NCI-H2029 treated with DMSO at 0.1 percent for 48 hours (cell line): ENCODE measurements at regions not wholly inside any gene's neighbourhood (a gene's known extent, or its start where the extent isn't known, plus 50 kb on each side); places are given as distances from the start of the nearest gene placed in this dataset.

Experiments used
- DNase-seq: peaks from one replicate; lab custom pipeline; 2025; lab: John Stamatoyannopoulos, UW

DNA sequence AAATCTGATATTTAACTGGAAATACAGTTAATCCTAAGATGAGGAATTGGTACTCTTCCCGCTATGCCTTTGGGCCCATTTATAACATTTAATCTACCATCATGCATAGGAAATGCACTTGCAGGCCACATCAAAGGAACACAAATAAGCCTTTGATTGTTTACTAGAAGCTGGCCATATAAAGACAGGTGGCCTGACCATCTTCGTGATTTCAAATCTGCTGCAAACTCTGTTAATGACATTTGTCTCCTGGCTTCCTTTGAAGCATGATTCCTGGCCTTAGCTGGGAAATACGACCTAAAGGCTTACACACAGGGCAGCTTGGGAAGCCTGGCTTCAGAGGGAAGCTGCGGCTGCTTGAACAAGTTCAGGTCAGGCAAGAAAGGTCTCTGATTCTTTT is 552.1 kb downstream of the CDH26 start:
- no peak for DNase-seq

DNA sequence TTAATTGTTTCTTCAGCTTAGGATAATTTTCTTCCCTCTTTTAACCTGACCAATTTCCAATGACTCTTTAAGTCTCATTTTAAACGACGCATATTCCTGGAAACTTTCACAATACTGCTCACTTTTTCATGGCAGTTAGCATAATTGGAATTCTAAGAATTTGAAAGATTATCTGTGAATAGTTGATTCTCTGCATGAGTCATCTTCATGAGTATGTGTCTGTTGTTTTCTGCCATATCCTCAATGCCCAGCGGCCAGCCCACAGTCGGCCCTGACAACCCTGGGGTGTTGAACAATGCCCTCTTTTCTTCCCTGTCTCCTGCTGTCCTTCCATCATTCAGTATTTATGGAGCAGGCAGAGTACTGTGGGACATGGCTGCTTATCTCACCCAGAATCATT is 554.2 kb downstream of the CDH26 start:
- no peak for DNase-seq

DNA sequence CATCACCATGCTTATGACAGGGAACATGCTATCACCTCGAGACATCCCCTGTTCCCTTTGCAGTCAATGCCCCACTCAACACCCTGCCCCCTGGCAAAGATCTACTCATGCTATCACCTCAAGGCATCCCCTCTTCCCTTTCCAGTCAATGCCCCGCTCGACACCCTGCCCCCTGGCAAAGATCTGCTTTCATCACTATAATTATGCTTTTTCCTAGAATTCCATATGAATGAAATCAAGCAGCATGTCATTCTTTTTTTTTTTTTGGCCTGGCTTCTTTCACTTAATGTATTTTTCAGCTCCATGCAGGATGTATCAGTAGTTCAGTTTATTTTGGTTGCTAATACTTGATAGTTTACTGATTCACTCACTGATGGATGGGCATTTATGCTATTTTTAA is 554.9 kb downstream of the CDH26 start:
- DNase-seq = no peak

DNA sequence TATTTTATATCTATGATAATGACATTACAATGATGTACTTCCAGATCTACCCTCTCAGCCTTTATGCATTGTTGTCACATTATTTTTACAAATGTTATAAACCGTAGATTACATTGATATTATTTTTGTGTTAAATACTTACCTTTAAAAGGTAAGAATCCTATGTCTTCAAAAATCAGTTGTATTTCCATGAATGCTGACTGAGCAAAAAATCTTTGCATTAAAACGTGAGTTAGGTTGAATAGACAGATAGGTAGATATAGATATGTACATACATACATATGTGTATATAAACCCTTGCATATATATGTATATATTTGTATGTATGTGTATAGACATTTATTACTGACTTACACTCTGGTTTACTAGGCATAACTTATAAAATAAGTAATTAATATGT is 558.2 kb downstream of the CDH26 start:
- no peak for DNase-seq

DNA sequence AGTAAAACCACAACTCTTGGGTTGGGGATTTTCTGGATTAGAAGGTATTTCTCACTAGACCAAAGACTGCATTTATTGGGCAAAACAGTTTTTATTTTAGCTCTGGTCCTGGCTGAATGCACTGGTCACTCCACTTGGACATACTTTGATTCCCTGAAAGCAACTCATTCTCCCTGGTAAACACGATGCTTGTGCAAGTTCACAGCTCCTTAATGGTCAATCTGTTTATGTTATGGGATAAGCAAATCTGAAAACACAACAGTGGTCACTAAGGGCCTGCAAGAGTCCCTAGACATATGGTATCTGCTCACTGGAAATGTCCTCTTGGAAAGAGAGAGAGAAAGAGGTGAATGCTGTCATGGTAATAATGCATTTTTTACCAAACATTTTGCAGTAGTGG is 559.8 kb downstream of the CDH26 start:
- DNase-seq = no peak

DNA sequence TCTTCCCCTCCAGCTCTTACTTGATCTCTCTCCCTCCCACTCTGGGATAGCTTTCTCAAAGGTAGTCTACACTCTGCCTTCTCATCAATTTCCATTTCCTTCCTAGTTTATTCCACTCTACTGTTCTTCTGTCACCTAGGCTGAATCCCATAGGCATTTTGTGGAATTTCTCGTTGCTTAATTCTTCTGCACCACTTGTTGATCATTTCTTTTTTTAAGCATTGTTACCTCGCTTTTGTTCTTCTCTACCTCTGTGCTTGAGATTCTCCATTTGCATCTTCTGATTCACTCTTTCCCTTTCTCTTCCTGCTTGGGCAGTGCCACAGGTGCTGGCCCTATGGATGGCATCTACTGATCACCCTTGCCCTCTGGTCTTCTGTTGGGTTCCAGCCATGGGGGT is 567.2 kb downstream of the CDH26 start:
- no peak for DNase-seq

DNA sequence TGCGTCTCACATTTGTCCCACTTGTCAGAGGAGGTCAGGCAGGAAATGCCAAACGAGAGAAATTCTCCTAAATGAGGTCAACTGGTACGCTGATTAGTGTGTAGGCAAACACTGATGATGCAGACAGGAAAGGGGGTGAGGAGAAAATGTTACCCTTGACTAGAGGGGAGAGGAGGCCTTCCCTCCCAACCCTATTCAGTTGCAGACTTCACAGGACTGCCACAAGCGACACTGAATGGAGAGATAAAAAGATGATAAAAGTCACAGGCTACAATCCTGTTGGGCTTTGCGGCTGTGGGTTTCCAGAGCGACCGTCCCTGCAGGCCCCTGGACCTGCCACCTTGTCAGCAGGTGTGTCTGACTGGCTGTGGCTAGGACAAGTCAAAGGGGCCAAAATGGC is 569.4 kb downstream of the CDH26 start:
- DNase-seq = no peak

DNA sequence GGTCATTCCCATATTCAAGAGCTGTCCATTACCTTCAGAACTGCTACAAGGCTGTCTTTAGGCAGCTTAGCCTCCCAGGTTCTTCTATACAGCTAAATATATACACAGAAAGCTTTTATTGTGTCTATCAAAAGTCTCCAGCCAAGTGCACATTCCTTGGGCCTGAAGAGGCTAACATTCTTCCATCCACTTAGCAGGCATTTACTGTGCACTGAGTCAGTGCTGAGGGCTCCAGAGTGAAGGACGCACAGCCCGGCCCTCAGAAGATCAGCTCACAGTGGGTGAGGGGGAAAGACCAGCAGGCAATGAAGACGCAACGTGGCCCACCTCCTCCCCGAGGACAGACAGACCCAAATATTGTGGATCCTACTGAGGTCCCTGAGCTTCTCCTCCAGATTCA is 569.9 kb downstream of the CDH26 start:
- no peak for DNase-seq

DNA sequence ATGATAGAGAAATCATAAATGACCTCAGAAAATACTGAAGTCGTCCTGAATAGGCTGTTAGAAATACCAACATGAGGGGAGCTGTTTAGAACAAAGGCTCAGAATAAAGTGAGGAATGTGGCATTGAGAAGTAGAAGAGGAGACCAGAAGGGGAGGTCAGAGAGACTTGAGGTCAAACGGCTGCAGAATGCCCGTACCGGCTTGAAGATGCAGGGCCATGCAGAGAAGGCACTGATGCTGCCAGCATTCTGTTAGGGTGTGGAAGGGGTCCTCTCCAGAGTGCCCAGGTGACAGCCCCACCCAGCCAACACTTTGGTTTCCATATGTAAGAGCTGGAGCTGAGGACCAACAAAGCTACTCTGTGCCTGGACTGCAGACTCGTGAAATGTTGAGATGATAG is 570.9 kb downstream of the CDH26 start:
- no peak for DNase-seq

DNA sequence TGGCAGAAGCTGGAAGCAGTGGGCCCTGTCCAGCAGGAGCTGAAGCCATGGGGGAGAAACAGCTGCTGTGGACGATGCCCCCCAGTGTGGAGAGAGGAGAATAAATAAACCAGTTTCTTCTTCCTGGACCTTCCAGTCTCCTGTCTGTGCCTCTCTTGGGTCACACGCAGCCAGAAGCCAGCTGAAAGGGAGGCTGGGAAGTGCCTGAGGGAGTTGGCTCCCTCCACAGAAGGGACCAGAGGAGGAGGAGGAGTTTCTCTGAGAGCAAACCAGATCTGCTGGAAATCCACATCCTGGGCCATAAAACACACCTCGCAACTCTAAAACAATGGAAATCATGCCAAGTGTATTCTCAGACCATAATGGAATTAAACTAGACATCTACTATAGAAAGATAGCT is 577.0 kb downstream of the CDH26 start:
- no peak for DNase-seq

DNA sequence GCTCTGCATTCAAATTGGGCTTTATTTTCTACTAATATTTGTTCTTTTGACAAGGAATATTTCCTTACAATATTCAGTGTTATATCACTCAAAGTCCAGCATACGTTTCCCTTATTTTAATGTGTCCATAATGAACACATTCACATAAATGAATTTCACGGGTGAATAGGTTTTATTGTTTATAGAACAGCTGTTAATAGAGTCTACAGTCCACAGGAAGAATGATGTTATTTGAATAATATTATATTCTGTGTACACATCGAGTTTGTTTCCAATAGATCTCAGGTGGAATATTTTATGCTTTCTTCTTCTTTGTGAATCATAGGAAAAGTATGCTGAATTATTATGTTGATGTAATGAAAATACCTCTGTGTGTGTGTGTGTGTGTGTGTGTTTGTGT is 582.4 kb downstream of the CDH26 start:
- peak; percentile 20 for DNase-seq

DNA sequence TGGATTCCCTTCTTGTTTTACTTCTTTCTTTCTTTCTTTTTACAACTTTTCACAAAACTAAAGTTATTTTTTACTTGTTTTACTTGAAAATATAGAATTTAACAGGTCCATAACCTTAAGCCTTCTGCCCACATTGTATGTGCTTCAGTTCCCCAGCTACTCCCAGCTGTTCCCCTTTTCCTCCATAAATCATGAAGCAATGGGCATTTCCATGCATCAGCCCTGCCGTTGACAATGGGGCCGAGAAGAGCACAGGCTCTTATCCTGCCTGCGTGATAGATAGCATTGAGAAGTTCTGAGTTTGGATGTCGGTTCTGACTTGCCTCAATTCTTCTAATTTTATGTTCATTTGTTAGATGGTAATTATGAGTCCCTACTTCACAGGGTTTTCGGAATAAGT is 583.8 kb downstream of the CDH26 start:
- no peak for DNase-seq

DNA sequence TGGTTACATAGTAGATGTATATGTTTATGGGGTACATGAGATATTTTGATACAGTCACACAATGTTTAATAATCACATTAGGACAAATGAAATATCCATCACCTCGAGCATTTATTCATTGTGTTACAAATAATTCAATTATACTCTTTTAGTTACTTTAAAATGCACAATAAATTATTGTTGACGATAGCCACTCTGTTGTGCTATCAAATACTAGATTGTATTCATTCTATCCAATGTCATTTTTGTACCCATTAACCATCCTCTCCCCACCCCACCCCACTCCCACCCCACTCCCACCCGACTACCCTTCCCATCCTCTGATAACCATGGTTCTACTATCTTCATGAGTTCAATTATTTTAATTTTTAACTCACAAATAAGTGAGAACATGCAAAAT is 585.4 kb downstream of the CDH26 start:
- no peak for DNase-seq

DNA sequence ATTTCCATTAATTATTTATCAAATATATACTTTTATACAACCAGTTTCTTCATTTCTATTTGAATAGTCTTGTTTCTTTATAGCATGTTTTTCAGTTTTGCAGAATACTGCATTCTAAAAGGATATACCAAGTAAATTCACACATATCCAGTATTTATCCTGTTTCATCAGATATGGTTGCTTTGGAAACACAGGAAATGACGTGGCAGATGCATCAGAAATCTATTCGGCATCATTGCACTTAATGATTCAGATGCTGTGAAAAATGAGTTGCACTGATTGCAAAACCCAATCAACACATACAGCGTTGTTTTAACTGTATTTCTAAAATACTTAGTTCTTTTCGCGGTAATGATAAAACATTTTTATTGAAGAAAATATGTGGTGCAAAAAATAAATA is 594.9 kb downstream of the CDH26 start:
- DNase-seq = no peak

DNA sequence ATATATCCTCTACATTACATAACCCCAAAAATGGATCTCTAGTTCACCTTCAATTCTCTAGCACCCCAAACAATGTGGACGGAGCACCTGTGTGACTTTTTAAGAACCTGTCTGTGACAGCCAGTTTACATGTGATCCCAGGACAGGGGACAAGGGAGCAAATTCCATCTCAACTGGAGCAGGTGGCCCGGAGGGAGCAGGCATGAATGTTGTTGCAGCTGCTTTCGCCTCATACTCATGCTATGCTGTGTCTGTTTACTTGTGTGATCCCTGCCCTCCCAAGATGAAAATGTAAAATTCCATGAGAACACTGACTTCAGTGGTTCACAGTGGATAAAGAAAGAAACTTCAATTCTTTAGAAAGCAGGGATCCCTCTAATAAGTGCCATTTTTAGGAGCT is 600.3 kb downstream of the CDH26 start:
- DNase-seq = no peak

DNA sequence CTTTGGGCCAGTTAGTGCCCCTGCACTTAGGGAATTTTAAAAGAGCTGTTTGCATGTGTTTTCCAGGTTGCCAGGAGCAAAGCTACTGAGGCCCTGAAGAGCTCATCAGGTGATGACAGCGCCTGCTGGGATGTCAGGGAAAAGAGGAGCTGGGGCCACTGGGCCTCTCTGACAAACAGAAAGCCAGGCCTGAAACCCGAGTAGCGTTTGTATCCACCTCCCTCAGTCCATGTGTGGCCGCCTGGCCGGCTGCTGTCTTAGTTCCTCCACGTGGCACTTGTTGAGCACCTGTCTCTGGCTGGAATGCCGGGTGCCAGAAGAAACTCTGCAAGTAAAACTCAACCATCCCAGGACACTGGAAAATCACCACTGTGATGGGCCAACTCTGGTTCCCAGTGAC is 601.2 kb downstream of the CDH26 start:
- no peak for DNase-seq

DNA sequence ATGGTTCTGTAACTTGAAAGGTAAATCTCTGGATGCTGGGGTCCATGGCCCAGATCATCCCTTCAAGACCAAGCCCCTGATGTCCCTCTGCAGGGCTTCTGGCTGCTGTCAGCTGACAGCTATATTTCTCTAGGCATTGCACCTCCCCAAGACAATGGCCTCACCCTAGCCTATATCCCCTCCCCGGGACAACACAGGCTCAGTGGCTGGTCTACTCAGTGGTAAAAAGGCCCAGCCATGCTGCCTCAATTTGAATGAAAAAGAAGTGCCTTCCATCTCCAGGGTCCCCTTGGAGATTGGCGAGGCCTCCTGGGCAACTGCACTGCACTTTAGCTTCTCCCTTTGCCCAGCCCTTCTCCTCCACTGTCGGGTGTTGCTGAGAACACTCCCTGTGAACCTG is 602.8 kb downstream of the CDH26 start:
- DNase-seq = no peak

DNA sequence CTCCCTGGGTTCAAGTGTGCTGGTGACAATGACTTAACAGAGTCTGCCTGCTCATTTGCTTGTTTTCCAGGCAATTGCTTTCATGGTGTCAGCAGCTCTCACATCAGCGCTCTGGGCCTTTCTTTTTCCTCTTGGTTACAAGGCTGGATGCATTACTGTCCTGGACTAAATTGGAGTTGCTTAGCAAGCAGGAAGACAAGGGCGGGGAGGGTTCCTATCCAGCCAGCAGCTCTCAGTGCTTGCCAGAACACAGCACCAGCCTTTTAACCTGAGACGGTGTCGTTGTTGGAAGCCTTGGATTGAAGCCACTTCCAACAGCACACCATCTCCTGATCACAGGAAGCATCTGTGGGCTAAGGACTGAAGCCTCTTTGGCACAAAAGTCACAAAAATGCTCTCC is 606.9 kb downstream of the CDH26 start:
- DNase-seq = no peak

DNA sequence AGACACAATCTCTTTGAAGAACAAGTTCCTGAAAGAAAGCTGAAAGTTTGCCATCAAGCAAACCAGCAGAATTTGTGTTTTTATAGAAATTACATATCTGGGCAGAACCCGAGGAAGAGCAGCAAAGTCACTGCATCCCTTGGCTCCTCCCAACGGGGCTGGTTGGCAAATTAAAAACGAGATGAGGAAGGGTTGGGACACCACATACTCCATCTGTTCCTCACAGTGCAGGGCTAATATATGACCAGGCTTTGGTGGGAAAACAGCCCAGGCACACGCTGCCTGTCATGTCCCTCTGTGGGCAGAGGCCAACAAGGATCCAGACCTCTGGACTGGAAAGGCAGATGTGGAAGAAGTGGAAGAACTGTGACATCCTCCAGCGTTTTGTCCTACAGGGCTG is 607.3 kb downstream of the CDH26 start:
- no peak for DNase-seq

DNA sequence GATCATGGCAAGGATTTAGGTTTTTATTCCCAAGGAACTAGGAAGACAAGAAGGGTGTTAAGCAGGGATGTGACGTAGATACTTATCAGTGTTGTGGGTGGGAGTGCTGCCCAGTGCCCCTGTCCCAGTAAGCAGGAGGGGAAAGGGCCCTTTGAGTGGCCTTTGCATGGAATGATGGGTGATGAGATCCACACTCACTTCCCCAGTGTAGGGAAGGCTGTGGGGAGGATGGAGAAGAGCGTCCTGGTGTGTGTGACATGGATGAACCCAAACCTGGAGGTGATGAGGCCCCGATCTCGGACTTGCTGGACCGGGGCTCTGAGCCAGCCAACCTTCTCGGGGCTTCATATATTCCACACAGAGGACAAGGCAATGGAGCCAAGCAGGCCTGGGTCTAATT is 610.9 kb downstream of the CDH26 start:
- DNase-seq = no peak

DNA sequence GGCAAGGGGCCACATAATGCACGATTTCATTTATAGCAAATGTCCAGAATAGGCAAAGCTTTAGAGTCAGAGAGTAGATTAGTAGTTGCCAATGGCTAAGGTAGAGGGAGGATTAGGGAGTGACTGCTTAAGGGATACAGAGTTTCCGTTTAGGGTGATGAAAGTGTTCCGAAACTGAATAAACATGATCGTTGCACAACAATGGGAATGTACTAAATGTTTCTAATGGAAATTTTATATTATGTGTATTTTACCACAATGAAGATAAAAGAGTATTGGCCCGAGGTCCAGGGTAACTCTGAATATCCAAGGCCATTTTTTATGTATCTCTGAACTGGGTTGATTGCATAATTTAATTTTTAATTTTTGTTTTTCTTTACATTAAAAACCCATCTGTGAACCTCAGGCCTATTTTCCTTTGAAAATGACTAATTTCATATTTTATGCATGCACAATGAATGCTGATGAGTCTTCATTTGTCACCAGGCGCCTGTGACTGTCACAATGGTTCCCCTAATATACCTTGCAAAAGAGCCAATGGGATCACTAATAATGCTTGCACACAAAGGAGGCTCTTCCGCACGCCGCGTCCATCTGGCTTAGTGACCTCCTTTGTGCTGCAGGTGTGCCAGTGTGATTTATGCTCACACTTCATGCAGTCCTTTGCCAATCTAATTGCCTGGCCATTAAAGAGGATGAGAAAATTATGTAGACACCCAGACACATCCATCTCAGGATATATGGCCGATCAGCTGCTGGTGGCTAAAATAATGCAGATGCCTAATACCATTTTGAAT is 612.5 kb downstream of the CDH26 start:
- DNase-seq = no peak

DNA sequence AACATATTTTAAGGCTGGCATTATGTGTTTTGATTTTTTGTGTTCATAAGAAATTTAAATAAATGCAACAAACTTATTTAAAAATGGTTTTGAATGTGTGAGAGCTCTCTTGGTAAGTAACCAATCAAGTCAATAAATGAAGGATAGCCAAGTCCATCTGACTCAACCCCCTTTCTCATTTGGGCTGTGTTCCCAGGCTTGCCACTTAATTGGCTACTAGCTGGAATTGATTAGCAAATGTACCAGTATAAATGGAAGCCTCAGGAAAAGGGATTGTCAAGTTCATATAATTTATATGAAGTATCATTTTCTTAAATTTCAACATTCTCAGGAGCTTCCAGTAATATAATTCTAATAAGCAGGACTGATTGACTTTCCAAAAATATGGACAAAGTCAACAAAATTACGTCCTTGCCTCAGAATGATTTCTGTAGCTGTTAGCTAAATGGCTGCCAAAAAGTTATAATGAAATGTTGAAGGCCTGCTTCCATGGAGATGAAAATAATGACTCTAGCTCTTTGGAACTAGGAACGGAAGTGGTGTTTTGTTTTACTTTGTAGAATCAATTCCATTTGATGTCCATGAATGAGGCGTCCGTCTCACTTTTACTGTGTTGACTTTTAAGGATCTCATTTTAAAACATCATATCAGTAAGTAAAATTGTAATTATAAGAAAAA is 614.9 kb downstream of the CDH26 start:
- no peak for DNase-seq

DNA sequence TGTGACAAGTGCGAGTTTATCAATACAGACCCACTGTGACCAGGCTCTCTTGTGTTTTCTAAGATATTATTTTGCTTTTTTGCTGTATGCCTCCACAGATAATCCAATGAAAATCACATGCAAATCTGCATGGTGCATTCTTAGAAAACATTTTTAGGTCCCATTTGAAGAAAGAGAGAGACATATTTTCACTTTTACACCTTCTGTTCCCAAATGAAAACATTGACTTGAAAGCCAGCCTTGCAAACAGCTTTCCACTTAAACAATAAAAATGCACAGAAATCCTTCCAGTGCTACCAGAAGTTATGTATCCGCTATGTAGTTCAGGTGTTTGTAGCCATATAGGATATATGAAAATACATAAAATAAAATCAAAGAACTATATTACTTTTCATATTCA is 618.0 kb downstream of the CDH26 start:
- DNase-seq = no peak

DNA sequence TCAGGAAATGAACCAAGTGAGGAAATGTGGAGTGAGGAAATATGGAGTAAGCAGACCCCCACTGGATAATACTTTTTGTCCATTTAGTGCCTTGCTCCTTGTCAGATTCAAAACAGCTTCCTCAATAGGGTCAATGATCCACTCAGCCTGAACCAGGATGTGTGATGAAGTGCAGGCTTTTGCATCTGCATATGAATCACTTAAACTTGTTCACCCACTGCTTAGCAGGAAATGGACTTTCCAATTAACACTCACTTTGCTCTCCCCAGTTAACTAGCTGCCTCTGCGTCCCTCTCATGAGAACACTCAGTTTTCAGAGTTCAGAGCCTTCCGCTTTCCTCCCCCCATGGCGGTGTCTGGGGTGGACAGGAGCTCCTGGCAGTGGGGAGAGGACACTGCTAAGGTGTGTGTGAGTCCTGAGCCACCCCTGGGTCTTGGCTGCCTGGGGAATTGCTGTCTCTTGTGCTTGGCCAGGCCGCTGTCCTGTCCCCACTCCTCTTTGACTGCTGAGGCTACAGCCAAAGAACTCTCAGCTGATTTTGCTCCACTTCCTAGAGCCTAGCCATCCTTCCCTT is 621.8 kb downstream of the CDH26 start:
- DNase-seq = no peak
